DND-41 (cell line): ENCODE measurements at regions not wholly inside any gene's neighbourhood (a gene's known extent, or its start where the extent isn't known, plus 50 kb on each side); places are given as distances from the start of the nearest gene placed in this dataset.

Source experiments
- ATAC-seq: fragments of 200-7000 bp; cut with Tn5 transposase; 3 replicates; pipeline ENCODE4 v1.9.1; 2021; ENCODE audit warnings: low read depth; ENCODE audit not compliant: insufficient read depth
- DNase-seq: peaks from one replicate; pipeline ENCODE4 v3.0.0-alpha.2; 2020
- H2AFZ ChIP-seq: 2 replicates; pipeline ENCODE4 v1.6.0; 2012; ENCODE audit warnings: low read depth, low read length
- H3K27ac ChIP-seq: 2 replicates; pipeline ENCODE4 v1.5.1; 2012; ENCODE audit warnings: low read length, inconsistent platforms
- H3K27me3 ChIP-seq: fragments of 200-600 bp; sonication (generic); 2 replicates; pipeline ENCODE4 v1.6.0; 2012; ENCODE audit warnings: low read length, mild to moderate bottlenecking, inconsistent platforms; ENCODE audit not compliant: insufficient read depth, poor library complexity
- H3K36me3 ChIP-seq: 2 replicates; pipeline ENCODE4 v1.5.1; 2012; ENCODE audit warnings: low read length, inconsistent platforms; ENCODE audit not compliant: insufficient read depth
- H3K4me1 ChIP-seq: 2 replicates; pipeline ENCODE4 v1.5.1; 2012; ENCODE audit warnings: mild to moderate bottlenecking, low read length; ENCODE audit not compliant: insufficient read depth
- H3K4me2 ChIP-seq: 2 replicates; pipeline ENCODE4 v1.6.0; 2012; ENCODE audit warnings: mild to moderate bottlenecking, moderate library complexity, low read length, inconsistent platforms; ENCODE audit not compliant: insufficient read depth
- H3K4me3 ChIP-seq, 2 experiments: fragments of 200-600 bp in 1 of 2; shearing (Covaris generic) in 1 of 2; 2 replicates each; pipeline ENCODE4 v1.5.1; 2012 to 2016; ENCODE audit warnings: inconsistent platforms in 2 of 2, low read length in 2 of 2, mild to moderate bottlenecking in 2 of 2, low read depth in 1 of 2, moderate library complexity in 1 of 2
- H3K79me2 ChIP-seq: 2 replicates; pipeline ENCODE4 v1.6.0; 2012; ENCODE audit warnings: low read length, inconsistent platforms; ENCODE audit not compliant: insufficient read depth
- H3K9ac ChIP-seq: 2 replicates; pipeline ENCODE4 v1.6.0; 2012; ENCODE audit warnings: low read depth, mild to moderate bottlenecking, inconsistent platforms, low read length, moderate library complexity
- H3K9me3 ChIP-seq: 2 replicates; pipeline ENCODE4 v1.5.1; 2012; ENCODE audit warnings: low read length, moderate library complexity, mild to moderate bottlenecking, inconsistent platforms; ENCODE audit not compliant: insufficient read depth, severe bottlenecking
- H4K20me1 ChIP-seq: 2 replicates; pipeline ENCODE4 v1.6.0; 2012; ENCODE audit warnings: low read length; ENCODE audit not compliant: insufficient read depth
- EZH2 ChIP-seq: IDR thresholded peaks from 3 replicates; pipeline ENCODE4 v1.6.1; 2012; ENCODE audit warnings: borderline replicate concordance, low read depth, mild to moderate bottlenecking, moderate library complexity, low read length, inconsistent platforms; ENCODE audit not compliant: severe bottlenecking
- TF ChIP-seq, protein P1 (sequence below): IDR thresholded peaks from 2 replicates; pipeline ENCODE4 v1.5.1; 2012; ENCODE audit warnings: borderline replicate concordance, low read length, moderate library complexity, mild to moderate bottlenecking; ENCODE audit not compliant: poor library complexity, severe bottlenecking; ENCODE audit errors: extremely low read depth

DNA sequence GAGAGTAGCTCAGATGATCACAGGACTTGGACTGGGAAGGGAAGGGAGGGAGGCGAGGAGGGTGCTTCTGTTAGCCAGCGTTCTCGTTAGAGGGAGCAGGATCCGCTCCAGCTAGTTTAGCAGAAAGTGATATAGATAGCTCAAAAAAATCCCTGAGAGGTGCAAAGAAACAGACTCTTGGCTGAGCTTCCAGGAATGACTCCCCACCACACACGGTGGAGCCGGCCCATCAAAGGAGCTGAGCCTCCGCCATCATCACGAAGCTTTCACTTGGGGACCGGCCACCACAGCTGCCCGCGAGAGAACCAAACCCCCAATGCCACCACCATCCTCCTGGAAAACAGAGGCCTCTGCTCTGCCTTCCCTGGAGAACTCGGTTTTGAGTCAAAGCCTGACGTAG lies 124.6 kb upstream of the BCL2L14 start:
- Histone ChIP-seq H3K27ac (peak overlapping the region; percentile 64), H3K4me1 (peaks cover 43% of the 10 kb centered on the region), H3K9ac (no peak overlapping the region), H2AFZ (no peak overlapping the region), H3K27me3 (no peaks in the 10 kb centered on the region), H4K20me1 (no peaks in the 10 kb centered on the region), H3K4me2 (no peak overlapping the region; the same call in 1 of the 2 replicates), H3K36me3 (no peaks in the 10 kb centered on the region), H3K79me2 (no peaks in the 10 kb centered on the region), H3K9me3 (no peaks in the 10 kb centered on the region), H3K4me3 (no peak overlapping the region)
- ATAC-seq = no peak
- no peak for DNase-seq
- no peak for TF ChIP-seq EZH2
- TF ChIP-seq, protein P1, sequence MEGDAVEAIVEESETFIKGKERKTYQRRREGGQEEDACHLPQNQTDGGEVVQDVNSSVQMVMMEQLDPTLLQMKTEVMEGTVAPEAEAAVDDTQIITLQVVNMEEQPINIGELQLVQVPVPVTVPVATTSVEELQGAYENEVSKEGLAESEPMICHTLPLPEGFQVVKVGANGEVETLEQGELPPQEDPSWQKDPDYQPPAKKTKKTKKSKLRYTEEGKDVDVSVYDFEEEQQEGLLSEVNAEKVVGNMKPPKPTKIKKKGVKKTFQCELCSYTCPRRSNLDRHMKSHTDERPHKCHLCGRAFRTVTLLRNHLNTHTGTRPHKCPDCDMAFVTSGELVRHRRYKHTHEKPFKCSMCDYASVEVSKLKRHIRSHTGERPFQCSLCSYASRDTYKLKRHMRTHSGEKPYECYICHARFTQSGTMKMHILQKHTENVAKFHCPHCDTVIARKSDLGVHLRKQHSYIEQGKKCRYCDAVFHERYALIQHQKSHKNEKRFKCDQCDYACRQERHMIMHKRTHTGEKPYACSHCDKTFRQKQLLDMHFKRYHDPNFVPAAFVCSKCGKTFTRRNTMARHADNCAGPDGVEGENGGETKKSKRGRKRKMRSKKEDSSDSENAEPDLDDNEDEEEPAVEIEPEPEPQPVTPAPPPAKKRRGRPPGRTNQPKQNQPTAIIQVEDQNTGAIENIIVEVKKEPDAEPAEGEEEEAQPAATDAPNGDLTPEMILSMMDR = no peak

DNA sequence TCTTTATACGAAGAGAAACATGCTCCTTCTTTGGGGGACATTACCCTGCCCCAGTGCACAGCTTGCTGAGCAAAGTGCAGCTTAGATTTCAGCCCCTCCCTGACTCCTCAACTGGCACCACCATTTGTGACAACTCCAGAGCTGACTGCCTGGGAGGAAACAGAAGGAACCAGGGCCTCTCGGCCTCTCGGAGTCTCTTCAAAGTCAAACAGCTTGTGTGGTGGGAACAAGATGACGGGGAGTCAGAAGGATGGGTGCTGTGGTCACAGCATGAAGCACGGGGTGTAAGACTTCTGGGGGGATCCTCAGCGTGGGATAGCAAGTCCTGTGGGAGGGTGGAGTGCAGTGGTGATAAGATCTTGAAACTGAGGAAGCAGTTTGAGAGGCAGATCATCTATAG lies 123.5 kb upstream of the BCL2L14 start:
- Histone ChIP-seq H2AFZ (peak overlapping the region; percentile 46), H3K27ac (peak overlapping the region; percentile 64), H3K9ac (peak overlapping the region; percentile 12; the same call in 1 of the 2 replicates), H3K4me1 (peaks cover 43% of the 10 kb centered on the region), H3K4me2 (peak overlapping the region; percentile 24), H3K4me3 (0 out of 4 replicates have a peak overlapping the region, but pooled peaks of 1 of the 2 experiments have one; percentile 8), H3K36me3 (no peaks in the 10 kb centered on the region), H3K27me3 (no peaks in the 10 kb centered on the region), H3K79me2 (no peaks in the 10 kb centered on the region), H4K20me1 (no peaks in the 10 kb centered on the region), H3K9me3 (no peaks in the 10 kb centered on the region)
- ATAC-seq = peak; percentile 83
- TF ChIP-seq EZH2 = no peak
- DNase-seq = peak; percentile 69

DNA sequence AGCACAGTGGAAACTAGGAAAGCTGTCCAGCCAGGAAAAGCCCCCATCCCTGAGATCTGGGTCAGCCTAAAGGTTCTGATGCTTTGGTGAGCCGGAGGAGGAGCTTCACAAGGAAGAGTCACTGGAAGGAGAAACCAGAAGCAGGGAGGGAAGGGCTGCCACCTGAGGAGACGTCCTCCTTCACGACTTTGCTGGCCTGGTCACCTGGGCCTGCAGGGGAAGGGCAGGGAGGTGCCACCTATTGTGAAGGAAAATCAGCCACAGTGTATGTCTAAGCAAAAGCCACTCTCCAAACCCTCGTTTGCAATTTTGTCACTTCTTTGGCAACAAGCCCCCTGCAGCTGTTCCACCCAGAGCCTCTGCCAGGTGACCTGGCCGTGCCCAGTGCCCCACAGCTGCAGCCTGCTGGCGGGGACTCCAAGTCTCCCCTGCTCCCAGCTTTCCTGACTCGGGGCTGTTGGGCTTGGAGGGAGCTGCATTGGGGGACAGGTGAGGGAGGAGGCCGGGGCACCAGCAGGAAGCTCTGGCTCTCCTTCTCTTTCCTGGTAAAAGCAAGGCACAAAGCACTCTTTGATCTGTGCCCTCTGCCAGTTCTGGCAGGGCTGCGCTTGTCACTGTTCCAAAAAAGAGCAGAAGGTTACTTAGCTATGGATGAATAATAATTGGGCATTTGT lies 120.9 kb upstream of the BCL2L14 start:
- peak; percentile 17 for DNase-seq
- TF ChIP-seq EZH2 = no peak
- H2AFZ ChIP-seq = no peak overlapping the region

DNA sequence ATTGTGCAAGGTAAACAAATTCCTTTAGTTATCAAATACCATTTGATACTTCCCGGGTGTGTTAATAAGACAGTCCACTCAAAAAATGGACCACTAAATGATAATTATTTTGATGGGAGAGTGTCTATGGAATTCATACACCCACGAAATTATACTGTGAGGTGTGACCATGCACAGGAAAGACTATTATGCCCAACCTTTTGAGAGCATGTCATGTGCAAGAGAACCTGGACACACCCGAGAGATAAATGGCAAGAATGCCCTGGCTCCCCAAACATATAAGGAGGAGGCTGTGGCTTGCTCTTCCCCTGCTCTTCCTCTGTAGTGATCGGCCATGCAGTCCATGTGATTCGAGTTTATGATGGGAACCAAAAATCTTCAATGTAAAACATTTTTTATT lies 119.5 kb upstream of the BCL2L14 start:
- no peak overlapping the region for H3K9ac ChIP-seq
- ATAC-seq = no peak
- no peak overlapping the region for H3K27ac ChIP-seq
- H3K4me2 ChIP-seq = no peak overlapping the region
- no peaks in the 10 kb centered on the region for H3K79me2 ChIP-seq
- no peak for DNase-seq
- H3K36me3 ChIP-seq = no peaks in the 10 kb centered on the region
- no peak overlapping the region for H2AFZ ChIP-seq
- no peak overlapping the region for H3K4me3 ChIP-seq
- no peaks in the 10 kb centered on the region for H4K20me1 ChIP-seq
- no peak for TF ChIP-seq EZH2
- TF ChIP-seq, protein P1 = no peak
- H3K27me3 ChIP-seq = no peaks in the 10 kb centered on the region
- no peaks in the 10 kb centered on the region for H3K9me3 ChIP-seq
- H3K4me1 ChIP-seq = peaks cover 47% of the 10 kb centered on the region

More for the DNA sequence above, 120.9 kb upstream of the BCL2L14 start:
- Histone ChIP-seq H3K27me3 (no peaks in the 10 kb centered on the region), H3K9ac (no peak overlapping the region), H3K79me2 (no peaks in the 10 kb centered on the region), H3K4me1 (peaks cover 54% of the 10 kb centered on the region), H4K20me1 (no peaks in the 10 kb centered on the region), H3K4me3 (no peak overlapping the region), H3K36me3 (no peaks in the 10 kb centered on the region), H3K27ac (no peak overlapping the region; the same call in 1 of the 2 replicates), H3K9me3 (no peaks in the 10 kb centered on the region), H3K4me2 (no peak overlapping the region)
- ATAC-seq = no peak
